GM12878 (cell line): ENCODE measurements at regions not wholly inside any gene's neighbourhood (a gene's known extent, or its start where the extent isn't known, plus 50 kb on each side); places are given as distances from the start of the nearest gene placed in this dataset.

ENCODE experiments used
- ATAC-seq: fragments of 200-7000 bp; cut with Tn5 transposase; 3 replicates; pipeline ENCODE4 v1.9.1; 2020; ENCODE audit warnings: mild to moderate bottlenecking, moderate library complexity
- BruUV-seq: library from RNA; stranded (reverse); fragments of 400-500 nt; replicated peaks from 2 replicates; lab custom pipeline; 2021; lab: Mats Ljungman, UMichigan
- CTCF ChIA-PET: fragments of 300-600 bp; sonication (Branson Sonifier 250); formaldehyde crosslinking; extraction: SDS; loops from one replicate; lab custom pipeline; 2021; ENCODE audit warnings: inconsistent platforms; lab: Yijun Ruan, JAX
- POLR2A ChIA-PET: fragments of 350-600 bp; formaldehyde crosslinking; extraction: SDS; loops from one replicate; lab custom pipeline; 2021; ENCODE audit warnings: inconsistent platforms; lab: Charles Lee
- RAD21 ChIA-PET: fragments of 300-600 bp; sonication (Branson Sonifier 250); formaldehyde crosslinking; loops from one replicate; lab custom pipeline; 2023; ENCODE audit warnings: antibody characterized with exemption; ENCODE audit not compliant: unreplicated experiment; lab: Charles Lee
- SMC1A ChIA-PET: fragments of 300-600 bp; sonication (Branson Sonifier 250); formaldehyde crosslinking; loops from one replicate; lab custom pipeline; 2023; ENCODE audit not compliant: unreplicated experiment, uncharacterized antibody; lab: Charles Lee
- DNase-seq: peaks from one replicate; pipeline ENCODE4 v3.0.0-alpha.2; 2011; ENCODE audit warnings: low read depth, low spot score
- FAIRE-seq: peaks from 3 replicates; lab custom pipeline; 2011; peaks lifted over from hg19 to GRCh38; lab: Jason Lieb, UNC
- H2AFZ ChIP-seq: 2 replicates; pipeline ENCODE4 v1.6.0; 2011; ENCODE audit warnings: low read depth, low read length, control low read depth; ENCODE audit not compliant: control insufficient read depth
- H3K27ac ChIP-seq: 2 replicates; pipeline ENCODE4 v1.5.1; 2011; ENCODE audit warnings: control low read depth; ENCODE audit not compliant: control insufficient read depth, insufficient read depth
- H3K27me3 ChIP-seq, 2 experiments: replicated peaks in 1 of 2; 2 replicates each; pipeline versions ENCODE4 v1.6.0 to v1.6.1; 2011; ENCODE audit warnings: low read length in 1 of 2; ENCODE audit not compliant: control insufficient read depth in 2 of 2, insufficient read depth in 2 of 2
- H3K36me3 ChIP-seq, 2 experiments: 2 replicates each; pipeline ENCODE4 v1.5.1; 2011; ENCODE audit warnings: low read length in 1 of 2; ENCODE audit not compliant: control insufficient read depth in 2 of 2, insufficient read depth in 2 of 2
- H3K4me1 ChIP-seq: 2 replicates; pipeline ENCODE4 v1.6.1; 2011; ENCODE audit warnings: mild to moderate bottlenecking, low read length, moderate library complexity, mixed read lengths; ENCODE audit not compliant: control insufficient read depth, insufficient read depth
- H3K4me2 ChIP-seq: 2 replicates; pipeline ENCODE4 v1.6.0; 2011; ENCODE audit warnings: control low read depth; ENCODE audit not compliant: control insufficient read depth, insufficient read depth
- H3K4me3 ChIP-seq: fragments of 200-600 bp; sonication (generic); 2 replicates; pipeline ENCODE4 v1.5.1; 2016
- H3K79me2 ChIP-seq: 2 replicates; pipeline ENCODE4 v1.6.0; 2011; ENCODE audit warnings: low read length; ENCODE audit not compliant: control insufficient read depth, insufficient read depth
- H3K9ac ChIP-seq: 2 replicates; pipeline ENCODE4 v1.8.0; 2011; ENCODE audit warnings: low read length, control low read depth, mixed read lengths; ENCODE audit not compliant: control insufficient read depth, insufficient read depth
- H3K9me3 ChIP-seq: replicated peaks from 3 replicates; pipeline ENCODE4 v1.5.1; 2011; ENCODE audit warnings: mild to moderate bottlenecking, low read length; ENCODE audit not compliant: control insufficient read depth, insufficient read depth
- H4K20me1 ChIP-seq: 2 replicates; pipeline ENCODE4 v1.6.0; 2011; ENCODE audit not compliant: control insufficient read depth, insufficient read depth
- CHD1 ChIP-seq: IDR thresholded peaks from 2 replicates; pipeline ENCODE4 v1.6.1; 2012; ENCODE audit warnings: low read depth, low read length, improper control_type of control experiment
- FOXM1 ChIP-seq: IDR thresholded peaks from 2 replicates; pipeline ENCODE4 v1.6.1; 2012; ENCODE audit warnings: low read depth, mild to moderate bottlenecking, inconsistent platforms, low read length, moderate library complexity
- HDGF ChIP-seq: fragments of 450-650 bp; IDR thresholded peaks from 2 replicates; pipeline ENCODE4 v1.6.1; 2016; ENCODE audit warnings: antibody characterized with exemption
- KLF5 ChIP-seq: fragments of 450-650 bp; IDR thresholded peaks from 2 replicates; pipeline ENCODE4 v1.6.1; 2014; ENCODE audit warnings: mild to moderate bottlenecking; ENCODE audit not compliant: partially characterized antibody
- NFIC ChIP-seq: IDR thresholded peaks from 2 replicates; pipeline ENCODE4 v1.6.1; 2012; ENCODE audit warnings: low read depth, mild to moderate bottlenecking, inconsistent platforms, low read length, moderate library complexity
- POLR2AphosphoS2 ChIP-seq: IDR thresholded peaks from 2 replicates; pipeline ENCODE4 v1.6.1; 2011; ENCODE audit warnings: low read depth, mild to moderate bottlenecking, low read length, improper control_type of control experiment, moderate library complexity
- STAT1 ChIP-seq: fragments of 450-650 bp; conservative IDR thresholded peaks from 2 replicates; pipeline ENCODE4 v1.6.1; 2014; ENCODE audit warnings: antibody characterized with exemption, mild to moderate bottlenecking
- TAF1 ChIP-seq: IDR thresholded peaks from 2 replicates; pipeline ENCODE4 v1.6.1; 2011; ENCODE audit warnings: mild to moderate bottlenecking, low read depth, low read length, borderline replicate concordance
- WGBS: methylation state at CpG from one replicate; pipeline ENCODE4 v1.1.6; 2016; ENCODE audit warnings: low lambda C conversion rate; ENCODE audit not compliant: insufficient replicate concordance, insufficient coverage; ENCODE audit errors: missing lambda C conversion rate; 5-methylcytosine and 5-hydroxymethylcytosine counted together
- in situ Hi-C: fragments of 300-500 bp; cut with MboI; formaldehyde crosslinking; loops from 9 replicates; pipeline ENCODE4 v1.14.3; 2018; ENCODE audit warnings: mixed read lengths
- intact Hi-C: fragments of 100-400 bp; cut with micrococcal nuclease; formaldehyde crosslinking; loops from one replicate; pipeline ENCODE4 v1.14.2; 2022; ENCODE audit not compliant: unreplicated experiment
- TF ChIP-seq, protein P1 (sequence below): fragments of 450-650 bp; IDR thresholded peaks from 2 replicates; pipeline ENCODE4 v1.6.1; 2014; ENCODE audit warnings: mild to moderate bottlenecking
- TF ChIP-seq, protein P2 (sequence below): IDR thresholded peaks from 2 replicates; pipeline ENCODE4 v1.6.1; 2011; ENCODE audit warnings: low read depth, low read length, improper control_type of control experiment, borderline replicate concordance
- TF ChIP-seq, protein P3 (sequence below): fragments of 450-650 bp; formaldehyde crosslinking; IDR thresholded peaks from 2 replicates; pipeline ENCODE4 v1.5.0; 2022; ENCODE audit warnings: mild to moderate bottlenecking, missing genetic modification characterization
- TF ChIP-seq, protein P4 (sequence below): fragments of 150-350 bp; IDR thresholded peaks from 2 replicates; pipeline ENCODE4 v1.6.1; 2014; ENCODE audit warnings: mild to moderate bottlenecking, low read depth, low read length

DNA sequence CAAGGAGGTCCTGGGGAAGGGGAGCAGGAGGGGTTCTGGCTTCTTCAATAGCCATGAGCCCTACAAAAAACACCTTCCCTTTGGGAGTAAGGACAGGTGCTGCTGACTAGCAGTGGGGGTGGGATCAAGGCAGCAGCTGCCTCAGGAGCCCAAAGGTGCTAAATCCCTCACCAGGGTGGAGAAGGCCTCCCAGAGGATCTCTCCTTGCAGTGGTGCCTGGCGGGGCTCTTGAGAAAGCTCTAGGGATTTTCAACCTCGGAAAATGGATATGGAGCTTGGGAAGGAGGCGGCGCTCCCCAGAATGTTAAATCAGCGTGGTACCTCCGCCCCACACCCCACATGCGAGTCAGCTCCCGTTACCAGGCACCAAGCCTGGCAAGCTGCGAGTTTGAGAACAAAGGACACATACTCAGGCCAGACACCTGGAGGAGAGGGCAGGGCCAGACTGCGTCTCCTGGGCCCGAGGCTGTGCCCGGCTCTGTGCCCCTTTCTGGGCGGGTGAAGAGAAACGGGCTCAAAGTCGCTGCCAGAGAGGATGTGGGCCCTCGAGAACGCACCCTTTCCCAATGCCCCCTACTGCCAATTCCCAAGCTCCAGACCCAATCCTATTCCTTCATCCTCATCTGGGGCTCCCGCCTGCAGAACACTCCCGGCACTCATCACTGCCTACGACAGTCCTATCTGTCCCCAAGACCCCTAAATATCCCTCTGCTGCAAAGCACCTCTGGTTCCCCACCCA is 139.0 kb downstream of the BRD1 start (continued):
- no peak for TF ChIP-seq STAT1
- TF ChIP-seq NFIC, result no peak
- TF ChIP-seq FOXM1, result no peak
- TF ChIP-seq, protein P1, sequence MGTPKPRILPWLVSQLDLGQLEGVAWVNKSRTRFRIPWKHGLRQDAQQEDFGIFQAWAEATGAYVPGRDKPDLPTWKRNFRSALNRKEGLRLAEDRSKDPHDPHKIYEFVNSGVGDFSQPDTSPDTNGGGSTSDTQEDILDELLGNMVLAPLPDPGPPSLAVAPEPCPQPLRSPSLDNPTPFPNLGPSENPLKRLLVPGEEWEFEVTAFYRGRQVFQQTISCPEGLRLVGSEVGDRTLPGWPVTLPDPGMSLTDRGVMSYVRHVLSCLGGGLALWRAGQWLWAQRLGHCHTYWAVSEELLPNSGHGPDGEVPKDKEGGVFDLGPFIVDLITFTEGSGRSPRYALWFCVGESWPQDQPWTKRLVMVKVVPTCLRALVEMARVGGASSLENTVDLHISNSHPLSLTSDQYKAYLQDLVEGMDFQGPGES, result no peak
- TF ChIP-seq, protein P2, sequence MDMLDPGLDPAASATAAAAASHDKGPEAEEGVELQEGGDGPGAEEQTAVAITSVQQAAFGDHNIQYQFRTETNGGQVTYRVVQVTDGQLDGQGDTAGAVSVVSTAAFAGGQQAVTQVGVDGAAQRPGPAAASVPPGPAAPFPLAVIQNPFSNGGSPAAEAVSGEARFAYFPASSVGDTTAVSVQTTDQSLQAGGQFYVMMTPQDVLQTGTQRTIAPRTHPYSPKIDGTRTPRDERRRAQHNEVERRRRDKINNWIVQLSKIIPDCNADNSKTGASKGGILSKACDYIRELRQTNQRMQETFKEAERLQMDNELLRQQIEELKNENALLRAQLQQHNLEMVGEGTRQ, result no peak
- TF ChIP-seq, all 136 proteins: peak for 0

DNA sequence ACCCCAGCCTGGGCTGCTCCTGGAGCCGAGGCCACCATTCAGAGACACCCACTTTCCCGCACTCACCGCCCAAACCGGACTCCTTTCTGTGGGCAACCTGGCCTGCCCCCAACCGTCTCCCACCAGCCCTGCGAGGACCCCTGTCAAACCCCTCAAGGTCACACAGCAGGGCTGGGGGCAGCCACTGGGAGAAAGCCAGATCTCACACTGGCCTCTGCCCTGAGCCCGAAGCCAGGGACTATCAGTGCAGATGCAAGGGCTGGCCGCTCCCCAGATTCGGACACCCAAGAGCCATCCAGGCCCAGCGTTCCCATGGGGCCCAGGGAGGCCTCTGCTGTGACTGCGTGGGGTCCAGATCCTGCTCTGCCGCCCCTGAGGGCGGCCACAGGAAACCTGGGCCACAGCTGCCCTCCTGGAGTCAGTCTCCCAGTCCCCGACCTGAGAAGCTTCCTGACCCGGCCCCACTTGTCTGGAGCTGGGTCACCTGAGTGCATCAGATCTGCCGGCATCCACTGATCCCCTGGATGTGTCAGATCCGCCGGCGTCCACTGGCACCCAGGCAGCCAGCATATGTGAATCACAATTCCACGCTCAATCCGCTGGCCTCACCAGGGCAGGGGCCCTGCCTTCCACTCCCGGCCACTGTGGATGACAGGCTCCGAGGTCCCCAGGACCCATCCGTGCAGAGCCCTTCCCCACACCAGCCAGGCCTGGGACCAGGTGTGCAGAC is 139.7 kb downstream of the BRD1 start:
- CTCF ChIA-PET, result no interaction called here
- H4K20me1 ChIP-seq, result no peaks in the 10 kb centered on the region
- SMC1A ChIA-PET, result no interaction called here
- H3K27me3 ChIP-seq, result no peaks in the 10 kb centered on the region; a peak in 1 of 4 replicates
- no peak overlapping the region for H3K9ac ChIP-seq
- no peaks in the 10 kb centered on the region for H3K4me1 ChIP-seq
- no peaks in the 10 kb centered on the region; the same call in 2 of the 3 replicates for H3K9me3 ChIP-seq
- in situ Hi-C loops, result no loop called here
- H3K4me2 ChIP-seq, result no peak overlapping the region
- WGBS, result 52% methylated on average over 24 of the region's 24 CpGs
- intact Hi-C loops, result no loop called here
- POLR2A ChIA-PET, result no interaction called here
- no peak overlapping the region for H3K4me3 ChIP-seq
- H3K36me3 ChIP-seq, result no peaks in the 10 kb centered on the region
- no peak overlapping the region for H2AFZ ChIP-seq
- no peak for FAIRE-seq
- RAD21 ChIA-PET, result no interaction called here
- DNase-seq, result no peak
- no TSS peak for BruUV-seq
- no peaks in the 10 kb centered on the region for H3K79me2 ChIP-seq
- H3K27ac ChIP-seq, result no peak overlapping the region
- ATAC-seq, result no peak
- TF ChIP-seq, protein P3, sequence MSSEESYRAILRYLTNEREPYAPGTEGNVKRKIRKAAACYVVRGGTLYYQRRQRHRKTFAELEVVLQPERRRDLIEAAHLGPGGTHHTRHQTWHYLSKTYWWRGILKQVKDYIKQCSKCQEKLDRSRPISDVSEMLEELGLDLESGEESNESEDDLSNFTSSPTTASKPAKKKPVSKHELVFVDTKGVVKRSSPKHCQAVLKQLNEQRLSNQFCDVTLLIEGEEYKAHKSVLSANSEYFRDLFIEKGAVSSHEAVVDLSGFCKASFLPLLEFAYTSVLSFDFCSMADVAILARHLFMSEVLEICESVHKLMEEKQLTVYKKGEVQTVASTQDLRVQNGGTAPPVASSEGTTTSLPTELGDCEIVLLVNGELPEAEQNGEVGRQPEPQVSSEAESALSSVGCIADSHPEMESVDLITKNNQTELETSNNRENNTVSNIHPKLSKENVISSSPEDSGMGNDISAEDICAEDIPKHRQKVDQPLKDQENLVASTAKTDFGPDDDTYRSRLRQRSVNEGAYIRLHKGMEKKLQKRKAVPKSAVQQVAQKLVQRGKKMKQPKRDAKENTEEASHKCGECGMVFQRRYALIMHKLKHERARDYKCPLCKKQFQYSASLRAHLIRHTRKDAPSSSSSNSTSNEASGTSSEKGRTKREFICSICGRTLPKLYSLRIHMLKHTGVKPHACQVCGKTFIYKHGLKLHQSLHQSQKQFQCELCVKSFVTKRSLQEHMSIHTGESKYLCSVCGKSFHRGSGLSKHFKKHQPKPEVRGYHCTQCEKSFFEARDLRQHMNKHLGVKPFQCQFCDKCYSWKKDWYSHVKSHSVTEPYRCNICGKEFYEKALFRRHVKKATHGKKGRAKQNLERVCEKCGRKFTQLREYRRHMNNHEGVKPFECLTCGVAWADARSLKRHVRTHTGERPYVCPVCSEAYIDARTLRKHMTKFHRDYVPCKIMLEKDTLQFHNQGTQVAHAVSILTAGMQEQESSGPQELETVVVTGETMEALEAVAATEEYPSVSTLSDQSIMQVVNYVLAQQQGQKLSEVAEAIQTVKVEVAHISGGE, result no peak
- no peak for TF ChIP-seq KLF5
- TF ChIP-seq POLR2AphosphoS2, result no peak
- TF ChIP-seq, protein P4, sequence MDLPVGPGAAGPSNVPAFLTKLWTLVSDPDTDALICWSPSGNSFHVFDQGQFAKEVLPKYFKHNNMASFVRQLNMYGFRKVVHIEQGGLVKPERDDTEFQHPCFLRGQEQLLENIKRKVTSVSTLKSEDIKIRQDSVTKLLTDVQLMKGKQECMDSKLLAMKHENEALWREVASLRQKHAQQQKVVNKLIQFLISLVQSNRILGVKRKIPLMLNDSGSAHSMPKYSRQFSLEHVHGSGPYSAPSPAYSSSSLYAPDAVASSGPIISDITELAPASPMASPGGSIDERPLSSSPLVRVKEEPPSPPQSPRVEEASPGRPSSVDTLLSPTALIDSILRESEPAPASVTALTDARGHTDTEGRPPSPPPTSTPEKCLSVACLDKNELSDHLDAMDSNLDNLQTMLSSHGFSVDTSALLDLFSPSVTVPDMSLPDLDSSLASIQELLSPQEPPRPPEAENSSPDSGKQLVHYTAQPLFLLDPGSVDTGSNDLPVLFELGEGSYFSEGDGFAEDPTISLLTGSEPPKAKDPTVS, result no peak
- TF ChIP-seq TAF1, result no peak
- no peak for TF ChIP-seq CHD1
- no peak for TF ChIP-seq FOXM1
- TF ChIP-seq HDGF, result no peak
